GM12878 (cell line): ENCODE measurements at regions not wholly inside any gene's neighbourhood (a gene's known extent, or its start where the extent isn't known, plus 50 kb on each side); places are given as distances from the start of the nearest gene placed in this dataset.
"Not testable (repeated sequence)": the region's sequence is repeated elsewhere in the genome, so short reads cannot be mapped to it uniquely, and the experiment has no call there.

Experiments
- EED ChIP-seq: sonication (generic); IDR thresholded peaks from 2 replicates; pipeline ENCODE4 v1.6.1; 2016; ENCODE audit warnings: antibody characterized with exemption, low read depth
- POLR2A ChIP-seq: IDR thresholded peaks from 2 replicates; pipeline ENCODE4 v1.6.1; 2011; ENCODE audit warnings: low read depth, mild to moderate bottlenecking, low read length

DNA sequence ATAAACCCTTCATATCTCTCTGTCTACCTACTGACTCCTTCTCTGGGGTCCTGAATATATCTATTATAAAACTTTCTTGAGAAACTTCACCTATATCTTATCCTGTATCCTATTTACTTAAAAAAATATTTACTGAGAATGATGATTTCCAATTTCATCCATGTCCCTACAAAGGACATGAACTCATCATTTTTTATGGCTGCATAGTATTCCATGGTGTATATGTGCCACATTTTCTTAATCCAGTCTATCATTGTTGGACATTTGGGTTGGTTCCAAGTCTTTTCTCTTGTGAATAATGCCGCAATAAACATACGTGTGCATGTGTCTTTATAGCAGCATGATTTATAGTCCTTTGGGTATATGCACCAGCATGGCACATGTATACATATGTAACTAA, 301.7 kb upstream of the RAI14 start:
- TF ChIP-seq POLR2A, EED: not testable (repeated sequence)
